ENCODE measurements at regions not wholly inside any gene's neighbourhood (a gene's known extent, or its start where the extent isn't known, plus 50 kb on each side); places are given as distances from the start of the nearest gene placed in this dataset.

- Histone ChIP-seq H3K36me3 (ENCODE audit: control insufficient read depth in 2 of 2, insufficient read depth in 2 of 2, low read length in 1 of 2) (no peaks in the 10 kb centered on the region), H3K27me3 (ENCODE audit: control insufficient read depth in 1 of 2, insufficient read depth in 2 of 2, low read length in 2 of 2) (no peaks in the 10 kb centered on the region), H3K27ac (ENCODE audit: low read depth in 2 of 2, low read length in 1 of 2) (no peak overlapping the region), H3K4me1 (ENCODE audit: control insufficient read depth in 2 of 2, insufficient read depth in 2 of 2, low read length in 1 of 2) (no peaks in the 10 kb centered on the region), H3K4me3 (ENCODE audit: low read depth in 1 of 2, low read length in 2 of 2) (no peak overlapping the region), H3K9me3 (ENCODE audit: control insufficient read depth in 2 of 2, insufficient read depth in 1 of 2, low read depth in 1 of 2, low read length in 1 of 2) (no peaks in the 10 kb centered on the region)
- WGBS, 2 donors: 42 to 49% methylated on average over 4 of the region's 4 CpGs
Observed at GRCh38 chr18:5770176-5770575, 125.1 kb downstream of the TMEM200C start.

- Histone ChIP-seq H3K4me3 (ENCODE audit: low read depth in 1 of 2, low read length in 2 of 2) (no peak overlapping the region), H3K4me1 (ENCODE audit: control insufficient read depth in 2 of 2, insufficient read depth in 2 of 2, low read length in 1 of 2) (no peaks in the 10 kb centered on the region), H3K27me3 (ENCODE audit: control insufficient read depth in 1 of 2, insufficient read depth in 2 of 2, low read length in 2 of 2) (no peaks in the 10 kb centered on the region), H3K36me3 (ENCODE audit: control insufficient read depth in 2 of 2, insufficient read depth in 2 of 2, low read length in 1 of 2) (no peaks in the 10 kb centered on the region), H3K9me3 (ENCODE audit: control insufficient read depth in 2 of 2, insufficient read depth in 1 of 2, low read depth in 1 of 2, low read length in 1 of 2) (no peaks in the 10 kb centered on the region), H3K27ac (ENCODE audit: low read depth in 2 of 2, low read length in 1 of 2) (no peak overlapping the region)
- WGBS, 2 donors: 40 to 49% methylated on average over 6 of the region's 6 CpGs
Observed at GRCh38 chr18:5768454-5768853, 126.9 kb downstream of the TMEM200C start.

- 23 to 24% methylated on average over 4 of the region's 4 CpGs for WGBS, 2 donors
- Histone ChIP-seq H3K27me3 (ENCODE audit: control insufficient read depth in 1 of 2, insufficient read depth in 2 of 2, low read length in 2 of 2) (no peaks in the 10 kb centered on the region), H3K9me3 (ENCODE audit: control insufficient read depth in 2 of 2, insufficient read depth in 1 of 2, low read depth in 1 of 2, low read length in 1 of 2) (no peaks in the 10 kb centered on the region), H3K36me3 (ENCODE audit: control insufficient read depth in 2 of 2, insufficient read depth in 2 of 2, low read length in 1 of 2) (no peaks in the 10 kb centered on the region), H3K27ac (ENCODE audit: low read depth in 2 of 2, low read length in 1 of 2) (no peak overlapping the region), H3K4me1 (ENCODE audit: control insufficient read depth in 2 of 2, insufficient read depth in 2 of 2, low read length in 1 of 2) (no peaks in the 10 kb centered on the region), H3K4me3 (ENCODE audit: low read depth in 1 of 2, low read length in 2 of 2) (no peak overlapping the region)
Observed at GRCh38 chr18:5759194-5759593, 136.1 kb downstream of the TMEM200C start.

GRCh38 chr18:5756823-5757222, 138.5 kb downstream of the TMEM200C start:
- H3K27ac ChIP-seq (ENCODE audit: low read depth in 2 of 2, low read length in 1 of 2): no peak overlapping the region
- 78 to 92% methylated on average over 6 of the region's 6 CpGs for WGBS, 2 donors
- H3K4me1 ChIP-seq (ENCODE audit: control insufficient read depth in 2 of 2, insufficient read depth in 2 of 2, low read length in 1 of 2): no peaks in the 10 kb centered on the region
- H3K4me3 ChIP-seq (ENCODE audit: low read depth in 1 of 2, low read length in 2 of 2): no peak overlapping the region
- H3K9me3 ChIP-seq (ENCODE audit: control insufficient read depth in 2 of 2, insufficient read depth in 1 of 2, low read depth in 1 of 2, low read length in 1 of 2): no peaks in the 10 kb centered on the region
- no peaks in the 10 kb centered on the region for H3K36me3 ChIP-seq (ENCODE audit: control insufficient read depth in 2 of 2, insufficient read depth in 2 of 2, low read length in 1 of 2)
- no peaks in the 10 kb centered on the region for H3K27me3 ChIP-seq (ENCODE audit: control insufficient read depth in 1 of 2, insufficient read depth in 2 of 2, low read length in 2 of 2)

- H3K36me3 ChIP-seq (ENCODE audit: control insufficient read depth in 2 of 2, insufficient read depth in 2 of 2, low read length in 1 of 2): no peaks in the 10 kb centered on the region
- WGBS, 2 donors: 42 to 45% methylated on average over 1 of the region's 1 CpG
- H3K27me3 ChIP-seq (ENCODE audit: control insufficient read depth in 1 of 2, insufficient read depth in 2 of 2, low read length in 2 of 2): no peaks in the 10 kb centered on the region
- H3K4me1 ChIP-seq (ENCODE audit: control insufficient read depth in 2 of 2, insufficient read depth in 2 of 2, low read length in 1 of 2): no peaks in the 10 kb centered on the region
- no peak overlapping the region for H3K27ac ChIP-seq (ENCODE audit: low read depth in 2 of 2, low read length in 1 of 2)
- no peaks in the 10 kb centered on the region for H3K9me3 ChIP-seq (ENCODE audit: control insufficient read depth in 2 of 2, insufficient read depth in 1 of 2, low read depth in 1 of 2, low read length in 1 of 2)
- H3K4me3 ChIP-seq (ENCODE audit: low read depth in 1 of 2, low read length in 2 of 2): no peak overlapping the region
Observed at GRCh38 chr18:5747678-5748077, 147.6 kb downstream of the TMEM200C start.

GRCh38 chr18:5746844-5747243, 148.5 kb downstream of the TMEM200C start:
- H3K4me1 ChIP-seq (ENCODE audit: control insufficient read depth in 2 of 2, insufficient read depth in 2 of 2, low read length in 1 of 2): no peaks in the 10 kb centered on the region
- no peak overlapping the region for H3K27ac ChIP-seq (ENCODE audit: low read depth in 2 of 2, low read length in 1 of 2)
- no peaks in the 10 kb centered on the region for H3K36me3 ChIP-seq (ENCODE audit: control insufficient read depth in 2 of 2, insufficient read depth in 2 of 2, low read length in 1 of 2)
- no peak overlapping the region for H3K4me3 ChIP-seq (ENCODE audit: low read depth in 1 of 2, low read length in 2 of 2)
- H3K27me3 ChIP-seq (ENCODE audit: control insufficient read depth in 1 of 2, insufficient read depth in 2 of 2, low read length in 2 of 2): no peaks in the 10 kb centered on the region
- 29% methylated on average over 6 of the region's 6 CpGs for WGBS, 2 donors
- H3K9me3 ChIP-seq (ENCODE audit: control insufficient read depth in 2 of 2, insufficient read depth in 1 of 2, low read depth in 1 of 2, low read length in 1 of 2): no peaks in the 10 kb centered on the region

GRCh38 chr18:5744659-5745058, 150.7 kb downstream of the TMEM200C start:
- 58 to 61% methylated on average over 3 of the region's 3 CpGs for WGBS, 2 donors
- no peaks in the 10 kb centered on the region for H3K27me3 ChIP-seq (ENCODE audit: control insufficient read depth in 1 of 2, insufficient read depth in 2 of 2, low read length in 2 of 2)
- no peaks in the 10 kb centered on the region for H3K4me1 ChIP-seq (ENCODE audit: control insufficient read depth in 2 of 2, insufficient read depth in 2 of 2, low read length in 1 of 2)
- no peak overlapping the region for H3K4me3 ChIP-seq (ENCODE audit: low read depth in 1 of 2, low read length in 2 of 2)
- H3K9me3 ChIP-seq (ENCODE audit: control insufficient read depth in 2 of 2, insufficient read depth in 1 of 2, low read depth in 1 of 2, low read length in 1 of 2): no peaks in the 10 kb centered on the region
- no peak overlapping the region for H3K27ac ChIP-seq (ENCODE audit: low read depth in 2 of 2, low read length in 1 of 2)
- H3K36me3 ChIP-seq (ENCODE audit: control insufficient read depth in 2 of 2, insufficient read depth in 2 of 2, low read length in 1 of 2): no peaks in the 10 kb centered on the region

GRCh38 chr18:5738526-5738925, 156.8 kb downstream of the TMEM200C start:
- H3K4me1 ChIP-seq (ENCODE audit: control insufficient read depth in 2 of 2, insufficient read depth in 2 of 2, low read length in 1 of 2): no peaks in the 10 kb centered on the region
- H3K9me3 ChIP-seq (ENCODE audit: control insufficient read depth in 2 of 2, insufficient read depth in 1 of 2, low read depth in 1 of 2, low read length in 1 of 2): no peaks in the 10 kb centered on the region
- no peak overlapping the region for H3K4me3 ChIP-seq (ENCODE audit: low read depth in 1 of 2, low read length in 2 of 2)
- WGBS, 2 donors: 49 to 50% methylated on average over 4 of the region's 4 CpGs
- no peaks in the 10 kb centered on the region for H3K36me3 ChIP-seq (ENCODE audit: control insufficient read depth in 2 of 2, insufficient read depth in 2 of 2, low read length in 1 of 2)
- H3K27me3 ChIP-seq (ENCODE audit: control insufficient read depth in 1 of 2, insufficient read depth in 2 of 2, low read length in 2 of 2): no peaks in the 10 kb centered on the region
- no peak overlapping the region for H3K27ac ChIP-seq (ENCODE audit: low read depth in 2 of 2, low read length in 1 of 2)

GRCh38 chr18:5732318-5732717, 163.0 kb downstream of the TMEM200C start:
- Histone ChIP-seq H3K4me1 (ENCODE audit: control insufficient read depth in 2 of 2, insufficient read depth in 2 of 2, low read length in 1 of 2) (no peaks in the 10 kb centered on the region), H3K27me3 (ENCODE audit: control insufficient read depth in 1 of 2, insufficient read depth in 2 of 2, low read length in 2 of 2) (no peaks in the 10 kb centered on the region), H3K27ac (ENCODE audit: low read depth in 2 of 2, low read length in 1 of 2) (no peak overlapping the region), H3K36me3 (ENCODE audit: control insufficient read depth in 2 of 2, insufficient read depth in 2 of 2, low read length in 1 of 2) (no peaks in the 10 kb centered on the region), H3K4me3 (ENCODE audit: low read depth in 1 of 2, low read length in 2 of 2) (no peak overlapping the region), H3K9me3 (ENCODE audit: control insufficient read depth in 2 of 2, insufficient read depth in 1 of 2, low read depth in 1 of 2, low read length in 1 of 2) (peaks cover 3 to 5% of the 10 kb centered on the region in 2 donors)
- WGBS, 2 donors: 88 to 91% methylated on average over 7 of the region's 7 CpGs

GRCh38 chr18:5729983-5730699, 165.2 kb downstream of the TMEM200C start:
- H3K4me1 ChIP-seq (ENCODE audit: control insufficient read depth in 2 of 2, insufficient read depth in 2 of 2, low read length in 1 of 2): no peaks in the 10 kb centered on the region
- H3K27ac ChIP-seq (ENCODE audit: low read depth in 2 of 2, low read length in 1 of 2): no peak overlapping the region
- peaks cover 3 to 5% of the 10 kb centered on the region in 2 donors for H3K9me3 ChIP-seq (ENCODE audit: control insufficient read depth in 2 of 2, insufficient read depth in 1 of 2, low read depth in 1 of 2, low read length in 1 of 2)
- no peak overlapping the region for H3K4me3 ChIP-seq (ENCODE audit: low read depth in 1 of 2, low read length in 2 of 2)
- no peaks in the 10 kb centered on the region for H3K27me3 ChIP-seq (ENCODE audit: control insufficient read depth in 1 of 2, insufficient read depth in 2 of 2, low read length in 2 of 2)
- H3K36me3 ChIP-seq (ENCODE audit: control insufficient read depth in 2 of 2, insufficient read depth in 2 of 2, low read length in 1 of 2): no peaks in the 10 kb centered on the region
- WGBS, 2 donors: 64 to 70% methylated on average over 6 of the region's 6 CpGs

Data from esophagus (tissue), 2 donors.